ENCODE measurements at regions not wholly inside any gene's neighbourhood (a gene's known extent, or its start where the extent isn't known, plus 50 kb on each side); places are given as distances from the start of the nearest gene placed in this dataset.

- Histone ChIP-seq H3K9me1 (ENCODE audit: control insufficient read depth, insufficient read depth, low read length) (no peaks in the 10 kb centered on the region), H4K20me1 (replicated peaks; ENCODE audit: control insufficient read depth, insufficient read depth, low read length) (no peaks in the 10 kb centered on the region), H3K27me3 (ENCODE audit: control insufficient read depth in 2 of 2, insufficient read depth in 2 of 2, low read length in 2 of 2) (no peaks in the 10 kb centered on the region), H3K79me2 (ENCODE audit: control insufficient read depth, insufficient read depth, low read length) (no peaks in the 10 kb centered on the region), H3K9ac (ENCODE audit: insufficient read depth in 1 of 2, low read depth in 2 of 2, low read length in 2 of 2) (no peak overlapping the region), H3K9me3 (replicated peaks; ENCODE audit: control insufficient read depth, insufficient read depth, low read depth, low read length) (no peaks in the 10 kb centered on the region), H2AFZ (ENCODE audit: low read depth, low read length) (no peak overlapping the region), H3K4me2 (ENCODE audit: insufficient read depth, low read length) (no peak overlapping the region), H3K4me3 (no peak overlapping the region), H3K27ac (ENCODE audit: extremely low read depth, low read depth, low read length) (no peak overlapping the region), H3K4me1 (replicated peaks in 1 of 2; ENCODE audit: control insufficient read depth in 2 of 2, insufficient read depth in 2 of 2, low read length in 2 of 2) (no peaks in the 10 kb centered on the region), H3K36me3 (ENCODE audit: control insufficient read depth, insufficient read depth, low read length) (no peaks in the 10 kb centered on the region)
- ChIA-PET CTCF (ENCODE audit: low intra/inter-chr PET ratio) (no interaction called here), POLR2A (no interaction called here)
- intact Hi-C loops (cut with micrococcal nuclease): no loop called here
- DNase-seq (ENCODE audit: extremely low read depth in 1 of 4, low spot score in 3 of 4) (no peak), ATAC-seq (no peak), FAIRE-seq (no peak)
- TF ChIP-seq HNRNPUL1 (IDR thresholded peaks at IDR 0.05; ENCODE audit: low read length): no peak
- TF ChIP-seq HMGN3 (IDR thresholded peaks at IDR 0.05; ENCODE audit: borderline replicate concordance, extremely low read depth, insufficient read length, low read depth, low read length): no peak
- TF ChIP-seq ZZZ3 (IDR thresholded peaks at IDR 0.05): no peak
- no peak for TF ChIP-seq SETDB1 (IDR thresholded peaks at IDR 0.05; ENCODE audit: low read length)
- no peak for TF ChIP-seq TAF7 (tag; IDR thresholded peaks at IDR 0.05)
- TF ChIP-seq ESRRB (CRISPR knock-in tag; IDR thresholded peaks at IDR 0.05; ENCODE audit: borderline replicate concordance): no peak
- TF ChIP-seq ZBTB43 (CRISPR knock-in tag; IDR thresholded peaks at IDR 0.05): no peak
- TF ChIP-seq CHCHD3 (CRISPR knock-in tag; IDR thresholded peaks at IDR 0.05): no peak
- TF ChIP-seq ZBTB5 (IDR thresholded peaks at IDR 0.05): no peak
- no peak for TF ChIP-seq FOXJ2 (tag; IDR thresholded peaks at IDR 0.05)
- TF ChIP-seq NR2C2 (CRISPR knock-in tag; IDR thresholded peaks at IDR 0.05): no peak
- TF ChIP-seq NR2C2 (tag; IDR thresholded peaks at IDR 0.05): no peak
- TF ChIP-seq ZNF76 (CRISPR knock-in tag; IDR thresholded peaks at IDR 0.05; ENCODE audit: borderline replicate concordance): no peak
- TF ChIP-seq CHAMP1 (IDR thresholded peaks at IDR 0.05): no peak
- in situ Hi-C loops (cut with MboI): no loop called here
- BruUV-seq (replicated peaks): no TSS peak
- WGBS (ENCODE audit: insufficient coverage, low coverage, missing lambda C conversion rate): 4% methylated on average over 5 of the region's 5 CpGs
Observed at GRCh38 chr2:122875091-122875865, 1119.8 kb downstream of the TSN start.
